ENCODE measurements at regions not wholly inside any gene's neighbourhood (a gene's known extent, or its start where the extent isn't known, plus 50 kb on each side); places are given as distances from the start of the nearest gene placed in this dataset.

DNA sequence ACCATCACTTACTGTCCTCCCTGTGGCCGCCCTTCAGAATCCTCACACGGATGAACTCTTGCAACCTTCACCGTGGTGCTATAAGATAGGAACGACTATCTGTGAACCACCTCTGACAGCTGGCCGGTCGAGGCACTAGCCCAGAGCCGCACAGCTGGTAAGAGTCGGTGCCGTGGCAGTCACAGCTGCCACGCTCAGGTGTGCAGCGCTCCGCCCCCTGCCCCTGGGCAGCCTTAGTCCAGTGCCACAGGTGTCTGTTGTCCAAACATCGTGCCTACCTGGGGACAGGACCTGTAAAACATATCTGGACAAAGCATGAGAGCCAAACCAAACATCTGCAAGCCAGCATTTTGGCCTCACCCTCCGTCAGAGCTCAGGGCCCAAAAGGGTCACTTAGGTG lies 55.3 kb upstream of the SALL3 start:
- H3K4me3 ChIP-seq (ENCODE audit: low read depth, low read length): no peak overlapping the region
- no peak for DNase-seq (ENCODE audit: low read depth)
- TF ChIP-seq, protein P1, sequence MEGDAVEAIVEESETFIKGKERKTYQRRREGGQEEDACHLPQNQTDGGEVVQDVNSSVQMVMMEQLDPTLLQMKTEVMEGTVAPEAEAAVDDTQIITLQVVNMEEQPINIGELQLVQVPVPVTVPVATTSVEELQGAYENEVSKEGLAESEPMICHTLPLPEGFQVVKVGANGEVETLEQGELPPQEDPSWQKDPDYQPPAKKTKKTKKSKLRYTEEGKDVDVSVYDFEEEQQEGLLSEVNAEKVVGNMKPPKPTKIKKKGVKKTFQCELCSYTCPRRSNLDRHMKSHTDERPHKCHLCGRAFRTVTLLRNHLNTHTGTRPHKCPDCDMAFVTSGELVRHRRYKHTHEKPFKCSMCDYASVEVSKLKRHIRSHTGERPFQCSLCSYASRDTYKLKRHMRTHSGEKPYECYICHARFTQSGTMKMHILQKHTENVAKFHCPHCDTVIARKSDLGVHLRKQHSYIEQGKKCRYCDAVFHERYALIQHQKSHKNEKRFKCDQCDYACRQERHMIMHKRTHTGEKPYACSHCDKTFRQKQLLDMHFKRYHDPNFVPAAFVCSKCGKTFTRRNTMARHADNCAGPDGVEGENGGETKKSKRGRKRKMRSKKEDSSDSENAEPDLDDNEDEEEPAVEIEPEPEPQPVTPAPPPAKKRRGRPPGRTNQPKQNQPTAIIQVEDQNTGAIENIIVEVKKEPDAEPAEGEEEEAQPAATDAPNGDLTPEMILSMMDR (conservative IDR thresholded peaks at IDR 0.05; ENCODE audit: low read depth, low read length): no peak

DNA sequence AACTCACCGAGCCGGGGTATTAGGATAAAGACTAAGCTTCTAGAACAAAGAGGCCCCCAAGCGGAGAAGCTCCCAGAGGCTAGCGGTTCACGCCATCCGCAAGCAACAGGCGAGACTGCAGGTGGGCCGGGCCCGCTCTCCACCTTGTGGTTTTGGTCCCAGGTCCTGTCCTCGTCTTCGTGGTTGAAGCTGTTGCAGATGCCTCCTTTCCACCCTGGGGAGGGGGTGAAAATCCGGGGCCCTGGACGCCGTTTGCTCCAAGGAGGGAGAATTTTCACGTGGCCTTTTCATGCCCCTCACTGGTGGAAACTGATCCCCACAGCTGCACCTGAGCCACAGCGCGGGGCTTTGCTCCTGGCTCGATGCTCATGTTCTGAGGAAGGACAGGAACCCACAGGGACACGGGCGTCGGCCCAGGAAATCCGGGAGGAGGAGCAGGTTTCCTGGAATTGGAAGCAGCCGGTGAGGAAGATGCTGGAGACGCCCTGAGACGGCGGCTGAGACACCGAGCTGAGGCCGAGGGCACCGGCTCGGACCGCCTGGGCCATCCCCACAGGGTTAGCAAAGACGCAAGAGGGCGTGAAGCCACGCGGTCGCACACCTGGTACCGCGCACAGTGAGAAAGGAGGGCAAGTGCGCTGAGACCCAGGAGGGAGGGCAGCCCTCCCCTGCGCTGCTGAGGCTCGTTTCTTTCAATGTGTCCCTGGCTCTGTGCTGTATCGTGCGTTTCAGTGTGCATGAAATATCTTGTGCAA lies 54.7 kb upstream of the SALL3 start:
- TF ChIP-seq, protein P1 (conservative IDR thresholded peaks at IDR 0.05; ENCODE audit: low read depth, low read length): no peak
- no peak for DNase-seq (ENCODE audit: low read depth)
- no peak overlapping the region for H3K4me3 ChIP-seq (ENCODE audit: low read depth, low read length)

DNA sequence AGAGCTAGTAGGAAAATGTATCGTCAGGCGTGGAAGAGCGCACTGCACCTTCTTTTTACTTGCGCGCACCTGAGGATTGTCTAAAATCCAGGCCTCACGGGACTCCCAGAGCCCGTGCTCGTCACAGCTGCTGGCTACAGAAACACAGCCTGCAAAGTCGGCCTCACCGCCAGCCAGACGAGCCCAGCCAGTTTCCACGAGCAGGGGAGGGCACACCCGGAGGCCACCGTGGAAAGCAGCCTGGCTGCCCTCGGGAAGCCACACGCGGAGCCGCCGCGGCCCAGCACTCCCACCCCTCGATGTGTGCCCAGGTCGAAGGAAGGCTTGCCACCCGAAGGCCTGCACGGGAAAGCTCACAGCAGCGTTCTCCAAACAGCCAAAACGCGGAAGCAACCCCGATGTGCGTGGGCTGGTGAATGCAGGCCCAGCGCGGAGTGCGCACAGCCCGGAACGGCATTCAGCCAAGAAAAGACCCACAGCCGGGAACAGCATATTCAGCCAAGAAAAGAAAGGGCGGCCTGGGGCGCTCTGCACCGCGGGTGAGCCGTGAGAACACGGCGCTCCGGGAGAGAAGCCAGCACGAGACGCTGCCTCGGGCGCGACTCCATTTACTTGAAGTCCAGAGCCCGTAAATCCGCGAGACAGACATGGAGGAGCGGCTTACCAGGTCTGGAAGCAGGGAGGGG lies 53.9 kb upstream of the SALL3 start:
- H3K4me3 ChIP-seq (ENCODE audit: low read depth, low read length): no peak overlapping the region
- DNase-seq (ENCODE audit: low read depth): no peak
- TF ChIP-seq, protein P1 (conservative IDR thresholded peaks at IDR 0.05; ENCODE audit: low read depth, low read length): no peak

- no peak overlapping the region for H3K4me3 ChIP-seq (ENCODE audit: low read depth, low read length)
- TF ChIP-seq, protein P1 (conservative IDR thresholded peaks at IDR 0.05; ENCODE audit: low read depth, low read length): no peak
- DNase-seq (ENCODE audit: low read depth): no peak
These were observed 53.4 kb upstream of the SALL3 start for GRCh38 chr18:78926243-78926615.

GRCh38 chr18:78927156-78927555 lies 52.5 kb upstream of the SALL3 start:
- TF ChIP-seq, protein P1 (conservative IDR thresholded peaks at IDR 0.05; ENCODE audit: low read depth, low read length): no peak
- DNase-seq (ENCODE audit: low read depth): no peak
- H3K4me3 ChIP-seq (ENCODE audit: low read depth, low read length): no peak overlapping the region

- TF ChIP-seq, protein P1 (conservative IDR thresholded peaks at IDR 0.05; ENCODE audit: low read depth, low read length): no peak
- DNase-seq (ENCODE audit: low read depth): no peak
- H3K4me3 ChIP-seq (ENCODE audit: low read depth, low read length): no peak overlapping the region
These were observed 52.0 kb upstream of the SALL3 start for GRCh38 chr18:78927616-78928015.

DNA sequence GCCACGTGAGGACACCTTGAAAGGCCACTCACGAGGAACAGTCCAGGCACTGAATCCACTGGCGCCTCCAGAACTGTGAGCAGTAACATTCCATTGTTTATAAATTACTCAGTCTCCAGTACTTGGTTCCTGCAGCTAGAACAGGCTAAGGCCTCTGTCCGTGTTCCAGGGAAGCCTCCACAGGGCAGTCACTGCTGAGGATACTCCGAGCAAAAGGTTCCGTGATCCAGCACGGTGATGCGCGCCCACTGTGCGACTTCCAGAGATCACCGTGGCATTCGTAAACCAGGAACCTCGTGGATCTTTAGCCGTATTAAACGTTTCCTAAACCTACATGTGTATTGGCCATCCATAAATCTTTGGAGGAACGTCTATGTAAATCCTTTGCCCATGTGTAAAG lies 51.5 kb upstream of the SALL3 start:
- no peak overlapping the region for H3K4me3 ChIP-seq (ENCODE audit: low read depth, low read length)
- TF ChIP-seq, protein P1 (conservative IDR thresholded peaks at IDR 0.05; ENCODE audit: low read depth, low read length): no peak
- DNase-seq (ENCODE audit: low read depth): no peak
